WTC11 (cell line): ENCODE measurements at regions not wholly inside any gene's neighbourhood (a gene's known extent, or its start where the extent isn't known, plus 50 kb on each side); places are given as distances from the start of the nearest gene placed in this dataset.

Experiments
- ATF1 ChIP-seq: sonication (generic); formaldehyde crosslinking; IDR thresholded peaks from 2 replicates; pipeline ENCODE4 v1.8.1; 2023; ENCODE audit warnings: mild to moderate bottlenecking, moderate library complexity, missing genetic modification reagents
- ATF3 ChIP-seq: sonication (generic); formaldehyde crosslinking; conservative IDR thresholded peaks from 2 replicates; pipeline ENCODE4 v1.8.1; 2022; ENCODE audit warnings: mild to moderate bottlenecking, missing genetic modification reagents
- CREM ChIP-seq: sonication (generic); formaldehyde crosslinking; IDR thresholded peaks from 2 replicates; pipeline ENCODE4 v1.8.1; 2022; ENCODE audit warnings: mild to moderate bottlenecking, missing genetic modification reagents, moderate library complexity
- CTCF ChIP-seq: fragments of 200-600 bp; IDR thresholded peaks from 2 replicates; pipeline ENCODE4 v1.8.0; 2022; ENCODE audit warnings: antibody characterized with exemption
- E2F1 ChIP-seq: sonication (generic); formaldehyde crosslinking; IDR thresholded peaks from 2 replicates; pipeline ENCODE4 v1.8.0; 2022; ENCODE audit warnings: mild to moderate bottlenecking, missing genetic modification reagents
- ESRRA ChIP-seq: sonication (generic); formaldehyde crosslinking; IDR thresholded peaks from 2 replicates; pipeline ENCODE4 v1.8.1; 2022; ENCODE audit warnings: mild to moderate bottlenecking, missing genetic modification reagents, borderline replicate concordance
- FOXJ3 ChIP-seq: sonication (generic); formaldehyde crosslinking; IDR thresholded peaks from 2 replicates; pipeline ENCODE4 v1.9.0; 2021; ENCODE audit warnings: missing genetic modification reagents, mild to moderate bottlenecking, borderline replicate concordance
- FOXK1 ChIP-seq: sonication (generic); formaldehyde crosslinking; IDR thresholded peaks from 2 replicates; pipeline ENCODE4 v1.8.0; 2022; ENCODE audit warnings: mild to moderate bottlenecking, moderate library complexity, missing genetic modification reagents
- NFATC4 ChIP-seq: fragments of 250-450 bp; sonication (Bioruptor Pico); IDR thresholded peaks from 2 replicates; pipeline ENCODE4 v1.9.0; 2021; ENCODE audit warnings: mild to moderate bottlenecking
- PRDM15 ChIP-seq: sonication (generic); formaldehyde crosslinking; IDR thresholded peaks from 2 replicates; pipeline ENCODE4 v1.8.0; 2022; ENCODE audit warnings: missing genetic modification reagents
- TEAD4 ChIP-seq: sonication (generic); formaldehyde crosslinking; IDR thresholded peaks from 2 replicates; pipeline ENCODE4 v1.8.0; 2022; ENCODE audit warnings: mild to moderate bottlenecking, missing genetic modification reagents
- ZNF138 ChIP-seq: sonication (generic); formaldehyde crosslinking; conservative IDR thresholded peaks from 2 replicates; pipeline ENCODE4 v1.8.1; 2022; ENCODE audit warnings: mild to moderate bottlenecking, moderate library complexity, missing genetic modification reagents

- no peak for TF ChIP-seq NFATC4 (CRISPR knock-in tag)
- no peak for TF ChIP-seq FOXJ3 (CRISPR knock-in tag)
- TF ChIP-seq CREM (CRISPR knock-in tag), result no peak
- TF ChIP-seq CTCF, result no peak
- TF ChIP-seq ATF3 (CRISPR knock-in tag), result no peak
- no peak for TF ChIP-seq E2F1 (CRISPR knock-in tag)
- TF ChIP-seq FOXK1 (CRISPR knock-in tag), result no peak
- no peak for TF ChIP-seq ZNF138
- no peak for TF ChIP-seq PRDM15 (CRISPR knock-in tag)
- no peak for TF ChIP-seq ESRRA (CRISPR knock-in tag)
- no peak for TF ChIP-seq TEAD4 (CRISPR knock-in tag)
- TF ChIP-seq ATF1 (CRISPR knock-in tag), result no peak
Observed at GRCh38 chr7:118753479-118753878, 529.0 kb downstream of the ANKRD7 start.
